ENCODE measurements at regions not wholly inside any gene's neighbourhood (a gene's known extent, or its start where the extent isn't known, plus 50 kb on each side); places are given as distances from the start of the nearest gene placed in this dataset.

- Histone ChIP-seq H3K9me3 (ENCODE audit: insufficient read depth, low read depth, low read length) (no peaks in the 10 kb centered on the region), H3K4me1 (ENCODE audit: insufficient read depth, low read length) (no peaks in the 10 kb centered on the region), H3K9ac (ENCODE audit: low read depth, low read length) (no peak overlapping the region), H3K4me3 (ENCODE audit: low read length) (no peak overlapping the region), H3K27ac (ENCODE audit: low read depth, low read length) (no peak overlapping the region), H3K27me3 (ENCODE audit: insufficient read depth, low read length) (no peaks in the 10 kb centered on the region), H3K36me3 (ENCODE audit: insufficient read depth, low read length) (no peaks in the 10 kb centered on the region)
- 87% methylated on average over 7 of the region's 7 CpGs for WGBS
Measured at GRCh38 chr3:66144568-66145407, 76.0 kb upstream of the SLC25A26 start.

GRCh38 chr3:66142079-66142478, 78.7 kb upstream of the SLC25A26 start:
- no peaks in the 10 kb centered on the region for H3K27me3 ChIP-seq (ENCODE audit: insufficient read depth, low read length)
- no peak overlapping the region for H3K4me3 ChIP-seq (ENCODE audit: low read length)
- peaks cover 7% of the 10 kb centered on the region for H3K4me1 ChIP-seq (ENCODE audit: insufficient read depth, low read length)
- no peaks in the 10 kb centered on the region for H3K9me3 ChIP-seq (ENCODE audit: insufficient read depth, low read depth, low read length)
- no peak overlapping the region for H3K9ac ChIP-seq (ENCODE audit: low read depth, low read length)
- no peak overlapping the region for H3K27ac ChIP-seq (ENCODE audit: low read depth, low read length)
- no peaks in the 10 kb centered on the region for H3K36me3 ChIP-seq (ENCODE audit: insufficient read depth, low read length)
- WGBS = 100% methylated on average over 1 of the region's 1 CpG

GRCh38 chr3:66140743-66141372, 79.9 kb upstream of the SLC25A26 start:
- Histone ChIP-seq H3K9ac (ENCODE audit: low read depth, low read length) (no peak overlapping the region), H3K27me3 (ENCODE audit: insufficient read depth, low read length) (no peaks in the 10 kb centered on the region), H3K27ac (ENCODE audit: low read depth, low read length) (no peak overlapping the region), H3K36me3 (ENCODE audit: insufficient read depth, low read length) (no peaks in the 10 kb centered on the region), H3K9me3 (ENCODE audit: insufficient read depth, low read depth, low read length) (no peaks in the 10 kb centered on the region), H3K4me1 (ENCODE audit: insufficient read depth, low read length) (peaks cover 17% of the 10 kb centered on the region), H3K4me3 (ENCODE audit: low read length) (no peak overlapping the region)
- 97% methylated on average over 5 of the region's 7 CpGs for WGBS

GRCh38 chr3:66140106-66140505, 80.7 kb upstream of the SLC25A26 start:
- 63% methylated on average over 2 of the region's 2 CpGs for WGBS
- no peak overlapping the region for H3K4me3 ChIP-seq (ENCODE audit: low read length)

GRCh38 chr3:66139415-66139814, 81.4 kb upstream of the SLC25A26 start:
- 89% methylated on average over 5 of the region's 5 CpGs for WGBS

More at GRCh38 chr3:66140106-66140505, 80.7 kb upstream of the SLC25A26 start:
- Histone ChIP-seq H3K9ac (ENCODE audit: low read depth, low read length) (no peak overlapping the region), H3K36me3 (ENCODE audit: insufficient read depth, low read length) (no peaks in the 10 kb centered on the region), H3K27me3 (ENCODE audit: insufficient read depth, low read length) (no peaks in the 10 kb centered on the region), H3K4me1 (ENCODE audit: insufficient read depth, low read length) (peaks cover 17% of the 10 kb centered on the region), H3K27ac (ENCODE audit: low read depth, low read length) (no peak overlapping the region), H3K9me3 (ENCODE audit: insufficient read depth, low read depth, low read length) (no peaks in the 10 kb centered on the region)

GRCh38 chr3:66138336-66139313, 82.2 kb upstream of the SLC25A26 start:
- peaks cover 17% of the 10 kb centered on the region for H3K4me1 ChIP-seq (ENCODE audit: insufficient read depth, low read length)
- no peaks in the 10 kb centered on the region for H3K27me3 ChIP-seq (ENCODE audit: insufficient read depth, low read length)
- WGBS = 10% methylated on average over 6 of the region's 6 CpGs
- no peaks in the 10 kb centered on the region for H3K36me3 ChIP-seq (ENCODE audit: insufficient read depth, low read length)
- H3K9ac ChIP-seq (ENCODE audit: low read depth, low read length) = no peak overlapping the region
- no peak overlapping the region for H3K4me3 ChIP-seq (ENCODE audit: low read length)
- H3K9me3 ChIP-seq (ENCODE audit: insufficient read depth, low read depth, low read length) = no peaks in the 10 kb centered on the region
- no peak overlapping the region for H3K27ac ChIP-seq (ENCODE audit: low read depth, low read length)

More at GRCh38 chr3:66139415-66139814, 81.4 kb upstream of the SLC25A26 start:
- H3K27me3 ChIP-seq (ENCODE audit: insufficient read depth, low read length) = no peaks in the 10 kb centered on the region
- no peak overlapping the region for H3K9ac ChIP-seq (ENCODE audit: low read depth, low read length)
- no peaks in the 10 kb centered on the region for H3K36me3 ChIP-seq (ENCODE audit: insufficient read depth, low read length)
- peaks cover 17% of the 10 kb centered on the region for H3K4me1 ChIP-seq (ENCODE audit: insufficient read depth, low read length)
- no peaks in the 10 kb centered on the region for H3K9me3 ChIP-seq (ENCODE audit: insufficient read depth, low read depth, low read length)
- no peak overlapping the region for H3K4me3 ChIP-seq (ENCODE audit: low read length)
- H3K27ac ChIP-seq (ENCODE audit: low read depth, low read length) = no peak overlapping the region

- H3K9ac ChIP-seq (ENCODE audit: low read depth, low read length) = no peak overlapping the region
- H3K9me3 ChIP-seq (ENCODE audit: insufficient read depth, low read depth, low read length) = no peaks in the 10 kb centered on the region
- no peak overlapping the region for H3K4me3 ChIP-seq (ENCODE audit: low read length)
- H3K4me1 ChIP-seq (ENCODE audit: insufficient read depth, low read length) = peaks cover 17% of the 10 kb centered on the region
- WGBS = 73% methylated on average over 1 of the region's 1 CpG
- no peaks in the 10 kb centered on the region for H3K36me3 ChIP-seq (ENCODE audit: insufficient read depth, low read length)
- no peak overlapping the region; the same call in 1 of the 2 replicates for H3K27ac ChIP-seq (ENCODE audit: low read depth, low read length)
- H3K27me3 ChIP-seq (ENCODE audit: insufficient read depth, low read length) = no peaks in the 10 kb centered on the region
Measured at GRCh38 chr3:66136597-66136996, 84.2 kb upstream of the SLC25A26 start.

GRCh38 chr3:66133853-66134445, 86.9 kb upstream of the SLC25A26 start:
- H3K9ac ChIP-seq (ENCODE audit: low read depth, low read length) = no peak overlapping the region
- no peaks in the 10 kb centered on the region for H3K9me3 ChIP-seq (ENCODE audit: insufficient read depth, low read depth, low read length)
- no peaks in the 10 kb centered on the region for H3K27me3 ChIP-seq (ENCODE audit: insufficient read depth, low read length)
- 95% methylated on average over 8 of the region's 8 CpGs for WGBS
- no peaks in the 10 kb centered on the region for H3K36me3 ChIP-seq (ENCODE audit: insufficient read depth, low read length)
- peaks cover 17% of the 10 kb centered on the region for H3K4me1 ChIP-seq (ENCODE audit: insufficient read depth, low read length)
- H3K4me3 ChIP-seq (ENCODE audit: low read length) = no peak overlapping the region
- H3K27ac ChIP-seq (ENCODE audit: low read depth, low read length) = no peak overlapping the region

GRCh38 chr3:66133050-66133757, 87.6 kb upstream of the SLC25A26 start:
- H3K27me3 ChIP-seq (ENCODE audit: insufficient read depth, low read length) = no peaks in the 10 kb centered on the region
- H3K36me3 ChIP-seq (ENCODE audit: insufficient read depth, low read length) = no peaks in the 10 kb centered on the region
- H3K4me1 ChIP-seq (ENCODE audit: insufficient read depth, low read length) = peaks cover 18% of the 10 kb centered on the region
- H3K27ac ChIP-seq (ENCODE audit: low read depth, low read length) = no peak overlapping the region
- no peaks in the 10 kb centered on the region for H3K9me3 ChIP-seq (ENCODE audit: insufficient read depth, low read depth, low read length)
- H3K9ac ChIP-seq (ENCODE audit: low read depth, low read length) = no peak overlapping the region
- no peak overlapping the region for H3K4me3 ChIP-seq (ENCODE audit: low read length)
- 93% methylated on average over 6 of the region's 6 CpGs for WGBS

- H3K4me1 ChIP-seq (ENCODE audit: insufficient read depth, low read length) = peaks cover 12% of the 10 kb centered on the region
- H3K4me3 ChIP-seq (ENCODE audit: low read length) = no peak overlapping the region
- H3K36me3 ChIP-seq (ENCODE audit: insufficient read depth, low read length) = no peaks in the 10 kb centered on the region
- WGBS = 0% methylated on average over 1 of the region's 1 CpG
- H3K27ac ChIP-seq (ENCODE audit: low read depth, low read length) = peak overlapping the region; percentile 57; the same call in 1 of the 2 replicates
- no peak overlapping the region for H3K9ac ChIP-seq (ENCODE audit: low read depth, low read length)
- H3K27me3 ChIP-seq (ENCODE audit: insufficient read depth, low read length) = no peaks in the 10 kb centered on the region
- H3K9me3 ChIP-seq (ENCODE audit: insufficient read depth, low read depth, low read length) = no peaks in the 10 kb centered on the region
Measured at GRCh38 chr3:66128623-66129022, 89.9 kb upstream of the MAGI1 start.
